SK-N-SH treated with all-trans-retinoic acid at 6 μM for 48 hours (cell line): ENCODE measurements at regions not wholly inside any gene's neighbourhood (a gene's known extent, or its start where the extent isn't known, plus 50 kb on each side); places are given as distances from the start of the nearest gene placed in this dataset.

Experiments used
- ATAC-seq: fragments of 200-7000 bp; cut with Tn5 transposase; 3 replicates; pipeline ENCODE4 v1.9.1; 2020; ENCODE audit warnings: mild to moderate bottlenecking, moderate library complexity
- ARNTL ChIP-seq: fragments of 450-650 bp; formaldehyde crosslinking; IDR thresholded peaks from 2 replicates; pipeline ENCODE4 v1.5.0; 2020; ENCODE audit warnings: low read depth, mild to moderate bottlenecking, moderate library complexity, borderline replicate concordance
- BACH2 ChIP-seq: fragments of 250-450 bp; sonication (Bioruptor Pico); IDR thresholded peaks from 2 replicates; pipeline ENCODE4 v1.9.0; 2021; ENCODE audit warnings: mild to moderate bottlenecking, borderline replicate concordance
- CREB5 ChIP-seq: fragments of 250-450 bp; sonication (Bioruptor Pico); IDR thresholded peaks from 2 replicates; pipeline ENCODE4 v1.5.1; 2020; ENCODE audit warnings: low read depth, mild to moderate bottlenecking, moderate library complexity
- CSDC2 ChIP-seq: fragments of 250-450 bp; sonication (Bioruptor Pico); IDR thresholded peaks from 2 replicates; pipeline ENCODE4 v1.5.0; 2020; ENCODE audit warnings: mild to moderate bottlenecking, moderate library complexity
- CSRNP3 ChIP-seq: fragments of 250-450 bp; sonication (Bioruptor Pico); IDR thresholded peaks from 2 replicates; pipeline ENCODE4 v1.5.1; 2021; ENCODE audit warnings: mild to moderate bottlenecking, moderate library complexity
- ESRRG ChIP-seq: fragments of 250-450 bp; sonication (Bioruptor Pico); IDR thresholded peaks from 2 replicates; pipeline ENCODE4 v1.6.1; 2021; ENCODE audit warnings: mild to moderate bottlenecking
- GLIS3 ChIP-seq: fragments of 250-450 bp; sonication (Bioruptor Pico); IDR thresholded peaks from 2 replicates; pipeline ENCODE4 v1.5.0; 2020; ENCODE audit warnings: mild to moderate bottlenecking, moderate library complexity
- ISL1 ChIP-seq: fragments of 250-450 bp; sonication (Bioruptor Pico); IDR thresholded peaks from 2 replicates; pipeline ENCODE4 v2.1.2; 2022; ENCODE audit warnings: mild to moderate bottlenecking, moderate library complexity
- OSR1 ChIP-seq: fragments of 250-450 bp; sonication (Bioruptor Pico); IDR thresholded peaks from 2 replicates; pipeline ENCODE4 v1.8.0; 2022; ENCODE audit warnings: moderate library complexity, mild to moderate bottlenecking, inconsistent platforms
- POU6F1 ChIP-seq: fragments of 250-450 bp; sonication (Bioruptor Pico); IDR thresholded peaks from 2 replicates; pipeline ENCODE4 v1.8.0; 2021; ENCODE audit warnings: low read depth, mild to moderate bottlenecking, moderate library complexity, borderline replicate concordance
- PPARA ChIP-seq: fragments of 250-450 bp; sonication (Bioruptor Pico); IDR thresholded peaks from 2 replicates; pipeline ENCODE4 v1.5.0; 2020; ENCODE audit warnings: mild to moderate bottlenecking, borderline replicate concordance
- RARB ChIP-seq: fragments of 250-450 bp; sonication (Bioruptor Pico); IDR thresholded peaks from 2 replicates; pipeline ENCODE4 v1.8.0; 2021; ENCODE audit warnings: mild to moderate bottlenecking, moderate library complexity
- SNAI2 ChIP-seq: fragments of 250-450 bp; sonication (Bioruptor Pico); IDR thresholded peaks from 2 replicates; pipeline ENCODE4 v1.5.0; 2020; ENCODE audit warnings: mild to moderate bottlenecking, moderate library complexity
- TOX ChIP-seq: fragments of 250-450 bp; sonication (Bioruptor Pico); IDR thresholded peaks from 2 replicates; pipeline ENCODE4 v1.8.0; 2021; ENCODE audit warnings: mild to moderate bottlenecking, moderate library complexity, borderline replicate concordance
- ZFP3 ChIP-seq: fragments of 250-450 bp; sonication (Bioruptor Pico); IDR thresholded peaks from 2 replicates; pipeline ENCODE4 v1.5.0; 2020; ENCODE audit warnings: mild to moderate bottlenecking, moderate library complexity
- ZFP30 ChIP-seq: fragments of 450-650 bp; formaldehyde crosslinking; IDR thresholded peaks from 2 replicates; pipeline ENCODE4 v1.5.0; 2022; ENCODE audit warnings: mild to moderate bottlenecking, moderate library complexity
- ZNF565 ChIP-seq: fragments of 450-650 bp; formaldehyde crosslinking; conservative IDR thresholded peaks from 2 replicates; pipeline ENCODE4 v1.5.0; 2020; ENCODE audit warnings: low read depth, mild to moderate bottlenecking, moderate library complexity
- ZNF70 ChIP-seq: fragments of 450-650 bp; formaldehyde crosslinking; IDR thresholded peaks from 2 replicates; pipeline ENCODE4 v1.5.0; 2020; ENCODE audit warnings: mild to moderate bottlenecking, moderate library complexity
- ZNF8 ChIP-seq: fragments of 450-650 bp; formaldehyde crosslinking; IDR thresholded peaks from 2 replicates; pipeline ENCODE4 v1.5.0; 2020; ENCODE audit warnings: mild to moderate bottlenecking, moderate library complexity
- TF ChIP-seq, protein P1 (sequence below): fragments of 250-450 bp; sonication (Bioruptor Pico); IDR thresholded peaks from 2 replicates; pipeline ENCODE4 v1.8.0; 2020; ENCODE audit warnings: mild to moderate bottlenecking, moderate library complexity, borderline replicate concordance
- TF ChIP-seq, protein P2 (sequence below): fragments of 250-450 bp; sonication (Bioruptor Pico); IDR thresholded peaks from 2 replicates; pipeline ENCODE4 v1.5.0; 2020; ENCODE audit warnings: mild to moderate bottlenecking, moderate library complexity

DNA sequence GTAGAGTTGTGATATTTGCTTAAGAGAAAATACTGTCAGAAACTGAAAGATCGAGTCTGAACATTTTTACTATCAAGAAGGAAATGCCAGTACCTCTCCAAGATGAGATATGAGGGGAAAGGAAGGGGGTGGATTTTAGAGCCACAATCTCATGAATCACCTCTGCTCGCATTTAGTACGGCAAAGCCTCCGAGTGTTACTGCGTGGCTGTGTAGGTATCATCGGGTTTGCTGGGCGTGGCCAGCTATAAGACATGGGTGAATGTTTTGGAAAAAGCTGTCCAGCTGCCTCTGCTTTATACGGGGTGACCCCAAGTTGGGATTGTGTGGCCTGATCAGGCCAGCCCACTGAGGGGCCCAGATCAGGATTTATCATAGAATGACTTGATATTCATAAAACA is 826.4 kb downstream of the SOCS6 start (continued):
- TF ChIP-seq, protein P1, sequence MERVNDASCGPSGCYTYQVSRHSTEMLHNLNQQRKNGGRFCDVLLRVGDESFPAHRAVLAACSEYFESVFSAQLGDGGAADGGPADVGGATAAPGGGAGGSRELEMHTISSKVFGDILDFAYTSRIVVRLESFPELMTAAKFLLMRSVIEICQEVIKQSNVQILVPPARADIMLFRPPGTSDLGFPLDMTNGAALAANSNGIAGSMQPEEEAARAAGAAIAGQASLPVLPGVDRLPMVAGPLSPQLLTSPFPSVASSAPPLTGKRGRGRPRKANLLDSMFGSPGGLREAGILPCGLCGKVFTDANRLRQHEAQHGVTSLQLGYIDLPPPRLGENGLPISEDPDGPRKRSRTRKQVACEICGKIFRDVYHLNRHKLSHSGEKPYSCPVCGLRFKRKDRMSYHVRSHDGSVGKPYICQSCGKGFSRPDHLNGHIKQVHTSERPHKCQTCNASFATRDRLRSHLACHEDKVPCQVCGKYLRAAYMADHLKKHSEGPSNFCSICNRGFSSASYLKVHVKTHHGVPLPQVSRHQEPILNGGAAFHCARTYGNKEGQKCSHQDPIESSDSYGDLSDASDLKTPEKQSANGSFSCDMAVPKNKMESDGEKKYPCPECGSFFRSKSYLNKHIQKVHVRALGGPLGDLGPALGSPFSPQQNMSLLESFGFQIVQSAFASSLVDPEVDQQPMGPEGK (CRISPR knock-in tag) = no peak

- no peak for TF ChIP-seq BACH2 (CRISPR knock-in tag)
- no peak for TF ChIP-seq PPARA
- no peak for TF ChIP-seq ZNF8 (CRISPR knock-in tag)
- no peak for TF ChIP-seq ZFP30 (CRISPR knock-in tag)
- no peak for TF ChIP-seq RARB
- TF ChIP-seq CSRNP3 = no peak
- no peak for TF ChIP-seq ISL1 (CRISPR knock-in tag)
- TF ChIP-seq, protein P1 (CRISPR knock-in tag) = no peak
- no peak for TF ChIP-seq ZNF565 (CRISPR knock-in tag)
- TF ChIP-seq ZNF70 (CRISPR knock-in tag) = no peak
- TF ChIP-seq CSDC2 (CRISPR knock-in tag) = no peak
- TF ChIP-seq SNAI2 (CRISPR knock-in tag) = no peak
- TF ChIP-seq, protein P2, sequence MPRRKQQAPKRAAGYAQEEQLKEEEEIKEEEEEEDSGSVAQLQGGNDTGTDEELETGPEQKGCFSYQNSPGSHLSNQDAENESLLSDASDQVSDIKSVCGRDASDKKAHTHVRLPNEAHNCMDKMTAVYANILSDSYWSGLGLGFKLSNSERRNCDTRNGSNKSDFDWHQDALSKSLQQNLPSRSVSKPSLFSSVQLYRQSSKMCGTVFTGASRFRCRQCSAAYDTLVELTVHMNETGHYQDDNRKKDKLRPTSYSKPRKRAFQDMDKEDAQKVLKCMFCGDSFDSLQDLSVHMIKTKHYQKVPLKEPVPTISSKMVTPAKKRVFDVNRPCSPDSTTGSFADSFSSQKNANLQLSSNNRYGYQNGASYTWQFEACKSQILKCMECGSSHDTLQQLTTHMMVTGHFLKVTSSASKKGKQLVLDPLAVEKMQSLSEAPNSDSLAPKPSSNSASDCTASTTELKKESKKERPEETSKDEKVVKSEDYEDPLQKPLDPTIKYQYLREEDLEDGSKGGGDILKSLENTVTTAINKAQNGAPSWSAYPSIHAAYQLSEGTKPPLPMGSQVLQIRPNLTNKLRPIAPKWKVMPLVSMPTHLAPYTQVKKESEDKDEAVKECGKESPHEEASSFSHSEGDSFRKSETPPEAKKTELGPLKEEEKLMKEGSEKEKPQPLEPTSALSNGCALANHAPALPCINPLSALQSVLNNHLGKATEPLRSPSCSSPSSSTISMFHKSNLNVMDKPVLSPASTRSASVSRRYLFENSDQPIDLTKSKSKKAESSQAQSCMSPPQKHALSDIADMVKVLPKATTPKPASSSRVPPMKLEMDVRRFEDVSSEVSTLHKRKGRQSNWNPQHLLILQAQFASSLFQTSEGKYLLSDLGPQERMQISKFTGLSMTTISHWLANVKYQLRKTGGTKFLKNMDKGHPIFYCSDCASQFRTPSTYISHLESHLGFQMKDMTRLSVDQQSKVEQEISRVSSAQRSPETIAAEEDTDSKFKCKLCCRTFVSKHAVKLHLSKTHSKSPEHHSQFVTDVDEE = no peak
- TF ChIP-seq GLIS3 (CRISPR knock-in tag) = no peak
- TF ChIP-seq POU6F1 (CRISPR knock-in tag) = no peak
- no peak for TF ChIP-seq ZFP3 (CRISPR knock-in tag)
- no peak for TF ChIP-seq OSR1 (CRISPR knock-in tag)
- no peak for TF ChIP-seq ESRRG
- TF ChIP-seq ARNTL = no peak
- TF ChIP-seq CREB5 (CRISPR knock-in tag) = no peak
- TF ChIP-seq, all 23 proteins: peak for 0
- ATAC-seq = no peak
These were observed 825.8 kb downstream of the SOCS6 start for GRCh38 chr18:71114550-71115210.

- ATAC-seq = no peak
- TF ChIP-seq OSR1 (CRISPR knock-in tag) (no peak), ZFP30 (CRISPR knock-in tag) (no peak), CREB5 (CRISPR knock-in tag) (no peak), SNAI2 (CRISPR knock-in tag) (no peak), TOX (CRISPR knock-in tag) (no peak), ZNF70 (CRISPR knock-in tag) (no peak), GLIS3 (CRISPR knock-in tag) (no peak)
These were observed 818.4 kb downstream of the SOCS6 start for GRCh38 chr18:71107244-71107643.
